DMS79 (cell line): ENCODE measurements at regions not wholly inside any gene's neighbourhood (a gene's known extent, or its start where the extent isn't known, plus 50 kb on each side); places are given as distances from the start of the nearest gene placed in this dataset.

Source experiments
- DNase-seq: peaks from one replicate; lab custom pipeline; 2025; lab: John Stamatoyannopoulos, UW

- no peak for DNase-seq
These were observed 359.1 kb downstream of the SAMD5 start for GRCh38 chr6:147867433-147868226.

GRCh38 chr6:147868427-147869190 lies 360.1 kb downstream of the SAMD5 start:
- DNase-seq: no peak

GRCh38 chr6:147869201-147869600 lies 360.7 kb downstream of the SAMD5 start:
- DNase-seq: no peak

DNA sequence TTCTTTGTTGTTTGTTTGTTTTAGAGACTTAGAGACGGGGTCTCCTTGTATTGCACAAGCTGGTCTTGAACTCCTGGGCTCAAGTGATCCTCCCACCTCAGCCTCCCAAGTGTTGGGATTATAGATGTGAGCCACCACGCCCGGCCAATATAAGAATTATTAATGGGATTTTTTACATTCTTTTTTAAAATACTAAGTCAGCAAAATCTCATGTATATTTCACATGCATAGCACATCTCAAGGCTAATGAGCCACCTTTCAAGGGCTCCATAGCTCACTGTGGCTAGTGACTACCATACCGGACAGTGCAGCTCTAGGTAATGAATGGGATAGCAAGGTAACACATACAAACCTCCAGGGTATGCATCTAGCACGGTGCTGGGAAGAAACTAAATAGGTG lies 361.4 kb downstream of the SAMD5 start:
- no peak for DNase-seq

DNA sequence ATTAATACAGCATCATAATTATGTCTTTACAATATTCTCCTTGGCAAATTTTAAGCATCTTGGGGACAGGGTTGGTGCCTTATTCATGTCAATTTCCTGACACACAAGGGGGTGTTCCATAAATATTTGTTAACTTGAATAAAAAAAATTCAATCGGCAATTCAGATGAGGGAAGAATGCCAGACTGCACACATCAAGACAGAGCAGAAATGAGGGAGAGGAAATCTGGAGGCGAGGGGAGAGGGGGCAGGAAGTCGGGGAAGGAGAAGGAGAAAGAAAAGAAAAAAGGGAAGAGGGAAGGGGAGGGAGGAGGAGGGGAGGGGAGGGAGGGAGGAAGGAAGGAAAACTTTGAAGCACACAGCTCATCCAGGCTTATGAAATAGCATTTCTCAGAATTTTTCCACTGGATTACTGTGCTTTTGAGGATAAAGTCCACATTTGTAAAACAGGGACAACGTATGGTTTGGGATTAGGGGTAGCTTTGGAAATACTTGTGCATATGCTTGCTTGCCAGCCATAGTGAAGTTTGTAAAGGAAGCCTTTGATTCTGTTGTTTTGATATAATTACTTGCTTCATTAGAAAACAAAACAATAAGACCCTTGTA lies 362.1 kb downstream of the SAMD5 start:
- DNase-seq: no peak

- DNase-seq: no peak
These were observed 363.5 kb downstream of the SAMD5 start for GRCh38 chr6:147872002-147872401.

- no peak for DNase-seq
These were observed 365.3 kb downstream of the SAMD5 start for GRCh38 chr6:147873816-147874215.

GRCh38 chr6:147874322-147874721 lies 365.8 kb downstream of the SAMD5 start:
- DNase-seq: no peak

- DNase-seq: no peak
These were observed 370.6 kb downstream of the SAMD5 start for GRCh38 chr6:147879031-147879580.

- no peak for DNase-seq
These were observed 372.9 kb downstream of the SAMD5 start for GRCh38 chr6:147881432-147881831.

GRCh38 chr6:147888374-147888773 lies 379.9 kb downstream of the SAMD5 start:
- no peak for DNase-seq

GRCh38 chr6:147891671-147892070 lies 383.2 kb downstream of the SAMD5 start:
- DNase-seq: no peak

- no peak for DNase-seq
These were observed 384.0 kb downstream of the SAMD5 start for GRCh38 chr6:147892476-147892875.

DNA sequence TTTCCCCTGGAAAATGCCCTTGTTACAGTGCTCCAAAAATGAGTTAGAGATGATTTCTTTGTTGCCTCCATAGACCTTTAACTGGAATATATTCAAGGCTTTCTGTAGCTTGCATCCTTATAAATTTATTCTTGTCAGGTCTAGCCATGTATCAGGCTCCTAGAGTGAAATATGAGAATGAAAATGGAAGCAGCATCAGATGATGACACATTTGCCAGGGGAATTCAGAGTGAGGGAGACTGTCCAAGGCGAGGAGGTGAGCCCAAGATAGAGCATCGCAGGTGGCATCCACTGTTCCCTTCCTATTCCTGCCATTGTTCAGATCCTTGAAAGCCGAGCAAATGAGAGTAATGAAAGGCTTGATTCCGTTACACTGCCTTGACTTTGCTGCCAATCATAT lies 386.8 kb downstream of the SAMD5 start:
- no peak for DNase-seq

DNA sequence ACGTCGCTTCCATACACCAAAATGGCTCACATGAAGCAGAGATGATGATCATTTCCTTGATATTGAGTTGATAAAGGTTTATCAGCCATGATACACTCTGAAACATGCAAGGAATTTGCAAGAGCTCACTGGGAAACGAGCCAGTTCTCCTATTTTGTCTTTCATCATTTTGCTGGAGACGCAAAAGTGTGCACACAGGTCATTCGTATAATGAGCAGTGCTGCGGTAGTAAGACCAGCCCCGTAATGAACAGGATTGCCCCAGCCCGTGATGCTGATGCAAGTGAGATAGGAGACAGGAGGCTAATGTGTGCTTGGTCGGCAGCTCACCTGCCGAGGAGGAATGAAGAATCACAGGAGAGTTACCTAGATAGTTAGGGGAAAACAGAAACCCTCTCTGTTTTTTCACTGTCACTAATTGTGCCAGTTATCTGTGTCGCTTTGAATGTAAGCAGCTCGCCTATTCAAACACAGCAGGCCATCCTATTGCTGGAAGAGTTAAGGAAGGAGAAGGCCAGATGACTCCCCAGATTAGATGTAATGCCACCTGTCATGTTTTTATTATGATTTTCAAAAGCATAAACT lies 391.8 kb downstream of the SAMD5 start:
- no peak for DNase-seq

- no peak for DNase-seq
These were observed 394.8 kb downstream of the SAMD5 start for GRCh38 chr6:147903321-147903720.

- no peak for DNase-seq
These were observed 395.4 kb downstream of the SAMD5 start for GRCh38 chr6:147903931-147904330.

GRCh38 chr6:147904416-147904815 lies 395.9 kb downstream of the SAMD5 start:
- no peak for DNase-seq

DNA sequence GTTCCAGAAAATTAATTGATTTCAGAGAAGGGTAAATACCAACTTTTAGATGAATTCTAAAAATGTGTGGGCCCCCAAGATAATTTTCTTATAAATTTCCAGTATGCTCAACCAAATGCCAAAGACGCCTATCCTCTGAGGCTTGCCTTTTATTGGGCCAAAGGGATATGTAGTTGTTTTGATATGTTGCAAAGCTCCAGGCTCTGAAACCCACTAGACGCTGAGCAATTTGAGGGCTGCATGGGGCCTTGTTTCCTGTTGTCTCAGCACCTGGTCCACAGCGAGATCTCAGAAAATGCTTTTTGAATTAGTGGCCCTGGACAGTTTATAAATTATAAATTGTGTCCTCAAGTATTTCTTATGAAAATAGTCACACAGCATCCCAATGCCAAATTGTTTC lies 397.2 kb downstream of the SAMD5 start:
- DNase-seq: no peak

DNA sequence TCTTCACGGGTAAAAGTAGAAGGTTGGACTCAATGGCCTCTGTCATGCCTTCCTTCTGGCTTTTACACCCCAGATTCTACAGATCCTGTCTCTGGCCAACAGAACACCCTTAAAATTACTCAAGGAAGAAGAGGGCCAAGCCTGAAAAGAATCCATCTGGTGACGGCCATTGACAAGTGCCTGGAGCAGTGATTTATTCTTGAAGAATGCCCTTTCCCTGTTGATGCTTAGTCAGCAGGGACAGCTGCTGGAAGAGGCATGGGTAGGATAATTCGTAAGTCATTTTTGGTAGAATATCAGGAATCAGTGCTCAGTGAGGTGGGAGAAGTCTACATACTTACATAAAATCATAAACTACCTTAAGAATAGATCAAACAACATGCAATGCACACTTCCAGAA lies 397.9 kb downstream of the SAMD5 start:
- DNase-seq: no peak

- no peak for DNase-seq
These were observed 401.1 kb downstream of the SAMD5 start for GRCh38 chr6:147909640-147910039.

DNA sequence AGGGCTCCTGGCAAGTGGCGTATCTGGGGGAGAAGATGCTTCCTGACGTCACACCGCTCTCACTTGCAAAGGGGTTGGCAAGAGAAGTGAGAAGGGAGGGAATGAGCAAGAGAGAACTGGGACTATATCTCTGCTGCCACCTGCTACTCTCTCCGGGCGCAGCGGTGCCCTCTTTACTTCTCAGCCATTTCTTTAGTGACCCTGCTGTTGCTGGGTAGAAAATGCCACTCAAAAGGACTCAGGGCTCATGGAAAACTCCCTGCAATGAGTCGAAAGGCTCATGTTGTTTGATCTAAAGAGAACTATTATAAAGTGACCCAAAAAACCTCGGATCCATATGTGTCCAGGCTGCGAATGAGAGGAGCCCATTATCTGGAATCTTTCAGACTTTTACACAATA lies 401.8 kb downstream of the SAMD5 start:
- DNase-seq: no peak
